Endothelial cell of umbilical vein (primary cell): ENCODE measurements at regions not wholly inside any gene's neighbourhood (a gene's known extent, or its start where the extent isn't known, plus 50 kb on each side); places are given as distances from the start of the nearest gene placed in this dataset.

Source experiments
- CTCF ChIP-seq, 2 donors: IDR thresholded peaks; 1 replicate in 1 of 2; 2 replicates in 1 of 2; pipeline ENCODE4 v1.5.1; 2011; ENCODE audit warnings: low read length in 2 of 2, mild to moderate bottlenecking in 2 of 2, moderate library complexity in 2 of 2, control low read depth in 1 of 2, inconsistent platforms in 1 of 2, low read depth in 1 of 2; ENCODE audit not compliant: insufficient read depth in 1 of 2; ENCODE audit errors: extremely low read depth in 1 of 2
- EZH2 ChIP-seq: IDR thresholded peaks from 2 replicates; pipeline ENCODE4 v1.6.1; 2012; ENCODE audit warnings: borderline replicate concordance, low read depth, mild to moderate bottlenecking, moderate library complexity, low read length, inconsistent platforms; ENCODE audit not compliant: severe bottlenecking
- FOS ChIP-seq: IDR thresholded peaks from 2 replicates; pipeline ENCODE4 v1.6.1; 2011; ENCODE audit warnings: mild to moderate bottlenecking, low read length, moderate library complexity, borderline replicate concordance; ENCODE audit not compliant: insufficient read depth
- GATA2 ChIP-seq: IDR thresholded peaks from 2 replicates; pipeline ENCODE4 v1.7.0; 2011; ENCODE audit warnings: low read depth, mild to moderate bottlenecking, moderate library complexity, mixed read lengths, low read length; ENCODE audit not compliant: insufficient read length, insufficient read depth
- JUN ChIP-seq: IDR thresholded peaks from 2 replicates; pipeline ENCODE4 v1.6.1; 2011; ENCODE audit warnings: borderline replicate concordance, low read depth; ENCODE audit not compliant: insufficient read length, insufficient read depth
- MAX ChIP-seq: IDR thresholded peaks from 2 replicates; pipeline ENCODE4 v1.6.1; 2011; ENCODE audit not compliant: insufficient read depth, insufficient read length
- MYC ChIP-seq: IDR thresholded peaks from one replicate; pipeline ENCODE4 v1.6.1; 2011; ENCODE audit warnings: mild to moderate bottlenecking, low read depth, low read length
- POLR2A ChIP-seq: IDR thresholded peaks from 2 replicates; pipeline ENCODE4 v1.6.1; 2012; ENCODE audit warnings: low read depth, mild to moderate bottlenecking, control low read depth, low read length
- POLR2AphosphoS5 ChIP-seq: IDR thresholded peaks from 2 replicates; pipeline ENCODE4 v1.6.1; 2012; ENCODE audit warnings: low read depth, mild to moderate bottlenecking, control low read depth, low read length, moderate library complexity; ENCODE audit not compliant: insufficient read depth

- TF ChIP-seq EZH2 (no peak), POLR2AphosphoS5 (no peak), CTCF (IDR thresholded peaks at IDR 0.05; ENCODE audit: extremely low read depth in 1 of 2, insufficient read depth in 1 of 2, low read depth in 1 of 2, low read length in 2 of 2) (no peak), POLR2A (no peak), FOS (no peak), GATA2 (no peak), MAX (no peak), JUN (no peak), MYC (no peak)
These were observed 88.0 kb upstream of the SATB1 start for GRCh38 chr3:18513091-18513490.
